ENCODE measurements at regions not wholly inside any gene's neighbourhood (a gene's known extent, or its start where the extent isn't known, plus 50 kb on each side); places are given as distances from the start of the nearest gene placed in this dataset.

- DNase-seq (ENCODE audit: extremely low read depth, low read depth) = no peak
- no peak for TF ChIP-seq CTCF (IDR thresholded peaks at IDR 0.05; ENCODE audit: low read depth, low read length)
Observed at GRCh38 chr1:82731216-82731615, 930.5 kb downstream of the ADGRL2 start.

- no peak for DNase-seq (ENCODE audit: extremely low read depth, low read depth)
- no peak for TF ChIP-seq CTCF (IDR thresholded peaks at IDR 0.05; ENCODE audit: low read depth, low read length)
Observed at GRCh38 chr1:82728206-82728605, 927.5 kb downstream of the ADGRL2 start.

GRCh38 chr1:82724246-82724645, 923.5 kb downstream of the ADGRL2 start:
- no peak for DNase-seq (ENCODE audit: extremely low read depth, low read depth)
- TF ChIP-seq CTCF (IDR thresholded peaks at IDR 0.05; ENCODE audit: low read depth, low read length) = no peak

- no peak for DNase-seq (ENCODE audit: extremely low read depth, low read depth)
- no peak for TF ChIP-seq CTCF (IDR thresholded peaks at IDR 0.05; ENCODE audit: low read depth, low read length)
Observed at GRCh38 chr1:82722608-82723007, 921.9 kb downstream of the ADGRL2 start.

- no peak for TF ChIP-seq CTCF (IDR thresholded peaks at IDR 0.05; ENCODE audit: low read depth, low read length)
- DNase-seq (ENCODE audit: extremely low read depth, low read depth) = no peak
Observed at GRCh38 chr1:82721702-82722101, 921.0 kb downstream of the ADGRL2 start.

- no peak for DNase-seq (ENCODE audit: extremely low read depth, low read depth)
Observed at GRCh38 chr1:82718719-82719419, 918.1 kb downstream of the ADGRL2 start.

GRCh38 chr1:82710091-82710490, 909.4 kb downstream of the ADGRL2 start:
- TF ChIP-seq CTCF (IDR thresholded peaks at IDR 0.05; ENCODE audit: low read depth, low read length) = no peak
- DNase-seq (ENCODE audit: extremely low read depth, low read depth) = no peak

More at GRCh38 chr1:82718719-82719419, 918.1 kb downstream of the ADGRL2 start:
- no peak for TF ChIP-seq CTCF (IDR thresholded peaks at IDR 0.05; ENCODE audit: low read depth, low read length)

Measured in AG09319 (cell line).